H9 (cell line): ENCODE measurements at regions not wholly inside any gene's neighbourhood (a gene's known extent, or its start where the extent isn't known, plus 50 kb on each side); places are given as distances from the start of the nearest gene placed in this dataset.

Source experiments
- DNase-seq: peaks from one replicate; pipeline ENCODE4 v3.0.0-alpha.2; 2017
- H2AFZ ChIP-seq: one replicate; pipeline ENCODE4 v1.6.1; 2013; ENCODE audit warnings: mild to moderate bottlenecking, low read length, control low read depth, moderate library complexity
- H2AK5ac ChIP-seq: 2 replicates; pipeline ENCODE4 v1.6.1; 2013; ENCODE audit warnings: low read length, control low read depth, mixed read lengths; ENCODE audit not compliant: insufficient read length
- H2BK120ac ChIP-seq: one replicate; pipeline ENCODE4 v1.6.1; 2013; ENCODE audit warnings: low read depth, mild to moderate bottlenecking, low read length, control low read depth, inconsistent platforms; ENCODE audit not compliant: poor library complexity, severe bottlenecking
- H2BK12ac ChIP-seq: 2 replicates; pipeline ENCODE4 v1.6.1; 2013; ENCODE audit warnings: low read length, control low read depth, mixed read lengths, low read depth; ENCODE audit not compliant: insufficient read length
- H2BK15ac ChIP-seq: 2 replicates; pipeline ENCODE4 v1.6.1; 2013; ENCODE audit warnings: low read depth, low read length, control low read depth
- H2BK20ac ChIP-seq: one replicate; pipeline ENCODE4 v1.6.1; 2013; ENCODE audit warnings: low read depth, mild to moderate bottlenecking, low read length, control low read depth, inconsistent platforms; ENCODE audit not compliant: poor library complexity, severe bottlenecking
- H2BK5ac ChIP-seq: 2 replicates; pipeline ENCODE4 v1.6.1; 2013; ENCODE audit warnings: low read length, control low read depth, mixed read lengths; ENCODE audit not compliant: insufficient read length
- H3K14ac ChIP-seq: 2 replicates; pipeline ENCODE4 v1.6.1; 2013; ENCODE audit warnings: low read length, control low read depth; ENCODE audit not compliant: insufficient read depth
- H3K18ac ChIP-seq: 2 replicates; pipeline ENCODE4 v1.6.1; 2013; ENCODE audit warnings: low read depth, mild to moderate bottlenecking, mixed read lengths, low read length, control low read depth; ENCODE audit not compliant: insufficient read length
- H3K23ac ChIP-seq: 2 replicates; pipeline ENCODE4 v1.6.1; 2013; ENCODE audit warnings: low read length, control low read depth, mixed read lengths, low read depth; ENCODE audit not compliant: insufficient read length
- H3K23me2 ChIP-seq: 2 replicates; pipeline ENCODE4 v1.6.1; 2013; ENCODE audit warnings: low read depth, mild to moderate bottlenecking, mixed read lengths, low read length, control low read depth; ENCODE audit not compliant: insufficient read length, poor library complexity, severe bottlenecking
- H3K27ac ChIP-seq: 2 replicates; pipeline ENCODE4 v1.5.1; 2013; ENCODE audit warnings: low read length, control low read depth, mixed read lengths, low read depth; ENCODE audit not compliant: insufficient read length
- H3K27me3 ChIP-seq: 2 replicates; pipeline ENCODE4 v1.6.1; 2013; ENCODE audit warnings: low read length, control low read depth, inconsistent platforms; ENCODE audit not compliant: insufficient read depth
- H3K4ac ChIP-seq: 2 replicates; pipeline ENCODE4 v1.6.1; 2013; ENCODE audit warnings: low read depth, mild to moderate bottlenecking, control low read depth, inconsistent platforms, low read length, moderate library complexity
- H3K4me1 ChIP-seq: 2 replicates; pipeline ENCODE4 v1.6.1; 2013; ENCODE audit warnings: low read length, control low read depth, inconsistent platforms; ENCODE audit not compliant: insufficient read depth
- H3K4me2 ChIP-seq: 2 replicates; pipeline ENCODE4 v1.6.1; 2013; ENCODE audit warnings: low read length, control low read depth, mixed read lengths; ENCODE audit not compliant: insufficient read length, insufficient read depth
- H3K56ac ChIP-seq: 2 replicates; pipeline ENCODE4 v1.6.1; 2013; ENCODE audit warnings: low read depth, mild to moderate bottlenecking, mixed read lengths, low read length, control low read depth; ENCODE audit not compliant: insufficient read length
- H3K79me1 ChIP-seq: 2 replicates; pipeline ENCODE4 v1.6.1; 2013; ENCODE audit warnings: low read depth, mild to moderate bottlenecking, moderate library complexity, low read length, control low read depth, inconsistent platforms; ENCODE audit not compliant: insufficient read depth, poor library complexity, severe bottlenecking
- H3K79me2 ChIP-seq: 2 replicates; pipeline ENCODE4 v1.6.1; 2013; ENCODE audit warnings: low read length, control low read depth, inconsistent platforms; ENCODE audit not compliant: insufficient read depth
- H3K9ac ChIP-seq: 2 replicates; pipeline ENCODE4 v1.6.1; 2013; ENCODE audit warnings: low read length, control low read depth, mixed read lengths; ENCODE audit not compliant: insufficient read length; ENCODE audit errors: extremely low read depth
- H3K9me3 ChIP-seq: one replicate; pipeline ENCODE4 v1.6.1; 2013; ENCODE audit warnings: low read depth, low read length, inconsistent platforms; ENCODE audit not compliant: control insufficient read depth
- H3T11ph ChIP-seq: one replicate; pipeline ENCODE4 v1.6.1; 2013; ENCODE audit warnings: mild to moderate bottlenecking, low read length, control low read depth, inconsistent platforms
- H4K20me1 ChIP-seq: one replicate; pipeline ENCODE4 v1.6.1; 2013; ENCODE audit not compliant: control insufficient read depth, insufficient read length, insufficient read depth
- H4K5ac ChIP-seq: 2 replicates; pipeline ENCODE4 v1.6.1; 2013; ENCODE audit warnings: low read depth, mild to moderate bottlenecking, mixed read lengths, low read length, control low read depth; ENCODE audit not compliant: insufficient read length
- H4K8ac ChIP-seq: replicated peaks from 2 replicates; pipeline ENCODE4 v1.6.1; 2013; ENCODE audit warnings: low read length, control low read depth, mixed read lengths, low read depth; ENCODE audit not compliant: insufficient read length
- H4K91ac ChIP-seq: 2 replicates; pipeline ENCODE4 v1.6.1; 2013; ENCODE audit warnings: low read depth, mild to moderate bottlenecking, moderate library complexity, mixed read lengths, low read length, control low read depth; ENCODE audit not compliant: insufficient read length
- H3K27ac Mint-ChIP-seq, 3 experiments: 2 replicates in 2 of 3; 3 replicates in 1 of 3; pipeline ENCODE4 v1.8.0; 2020 to 2021; ENCODE audit warnings: mixed read lengths in 3 of 3, mild to moderate bottlenecking in 1 of 3, moderate library complexity in 1 of 3
- H3K27me3 Mint-ChIP-seq: 2 replicates; pipeline ENCODE4 v1.8.0; 2021; ENCODE audit warnings: low read depth, mild to moderate bottlenecking, moderate library complexity, mixed read lengths
- H3K36me3 Mint-ChIP-seq, 3 experiments: 2 replicates in 2 of 3; 3 replicates in 1 of 3; pipeline ENCODE4 v1.8.0; 2020 to 2021; ENCODE audit warnings: low read depth in 3 of 3, mixed read lengths in 3 of 3; ENCODE audit not compliant: insufficient read depth in 1 of 3
- H3K4me1 Mint-ChIP-seq, 2 experiments: 2 replicates each; pipeline ENCODE4 v1.8.0; 2020; ENCODE audit warnings: mixed read lengths in 2 of 2
- H3K4me3 Mint-ChIP-seq, 2 experiments: 2 replicates in 1 of 2; 3 replicates in 1 of 2; pipeline ENCODE4 v1.8.0; 2020 to 2021; ENCODE audit warnings: mild to moderate bottlenecking in 2 of 2, mixed read lengths in 2 of 2, moderate library complexity in 1 of 2
- H3K9me3 Mint-ChIP-seq, 2 experiments: 2 replicates in 1 of 2; 3 replicates in 1 of 2; pipeline ENCODE4 v1.8.0; 2020; ENCODE audit warnings: mild to moderate bottlenecking in 2 of 2, mixed read lengths in 2 of 2, moderate library complexity in 1 of 2
- CTCF ChIP-seq: fragments of 200-600 bp; sonication (generic); conservative IDR thresholded peaks from 3 replicates; pipeline ENCODE4 v1.8.0; 2021; ENCODE audit warnings: antibody characterized with exemption, mild to moderate bottlenecking

GRCh38 chr2:198595721-198596120, 791.3 kb downstream of the PLCL1 start:
- H3K23me2 ChIP-seq, result no peaks in the 10 kb centered on the region
- no peak overlapping the region for H2AK5ac ChIP-seq
- Mint-ChIP-seq H3K4me1 (no peaks in the 10 kb centered on the region), H3K27me3 (no peaks in the 10 kb centered on the region), H3K9me3 (no peaks in the 10 kb centered on the region), H3K27ac (no peak overlapping the region), H3K36me3 (no peaks in the 10 kb centered on the region), H3K4me3 (no peak overlapping the region)
- H4K8ac ChIP-seq, result no peak overlapping the region
- no peak overlapping the region for H3K4me2 ChIP-seq
- no peak overlapping the region for H2BK12ac ChIP-seq
- H4K5ac ChIP-seq, result no peak overlapping the region
- H3K4ac ChIP-seq, result no peak overlapping the region
- H3K56ac ChIP-seq, result no peak overlapping the region
- H2BK5ac ChIP-seq, result no peak overlapping the region
- H3K4me1 ChIP-seq, result no peaks in the 10 kb centered on the region
- no peak overlapping the region for H3K9ac ChIP-seq
- no peak overlapping the region for H3T11ph ChIP-seq
- H3K18ac ChIP-seq, result no peak overlapping the region
- no peak overlapping the region for H3K27ac ChIP-seq
- no peak overlapping the region for H2AFZ ChIP-seq
- no peaks in the 10 kb centered on the region for H3K27me3 ChIP-seq
- no peak for TF ChIP-seq CTCF
- no peak overlapping the region for H2BK20ac ChIP-seq
- H4K20me1 ChIP-seq, result peaks cover 2% of the 10 kb centered on the region
- no peak overlapping the region for H2BK15ac ChIP-seq
- H3K9me3 ChIP-seq, result no peaks in the 10 kb centered on the region
- H4K91ac ChIP-seq, result no peak overlapping the region
- no peak for DNase-seq
- H3K79me1 ChIP-seq, result no peaks in the 10 kb centered on the region
- H3K23ac ChIP-seq, result no peak overlapping the region
- H3K14ac ChIP-seq, result no peak overlapping the region
- H3K79me2 ChIP-seq, result no peaks in the 10 kb centered on the region
- H2BK120ac ChIP-seq, result no peak overlapping the region
